ENCODE measurements at regions not wholly inside any gene's neighbourhood (a gene's known extent, or its start where the extent isn't known, plus 50 kb on each side); places are given as distances from the start of the nearest gene placed in this dataset.

DNA sequence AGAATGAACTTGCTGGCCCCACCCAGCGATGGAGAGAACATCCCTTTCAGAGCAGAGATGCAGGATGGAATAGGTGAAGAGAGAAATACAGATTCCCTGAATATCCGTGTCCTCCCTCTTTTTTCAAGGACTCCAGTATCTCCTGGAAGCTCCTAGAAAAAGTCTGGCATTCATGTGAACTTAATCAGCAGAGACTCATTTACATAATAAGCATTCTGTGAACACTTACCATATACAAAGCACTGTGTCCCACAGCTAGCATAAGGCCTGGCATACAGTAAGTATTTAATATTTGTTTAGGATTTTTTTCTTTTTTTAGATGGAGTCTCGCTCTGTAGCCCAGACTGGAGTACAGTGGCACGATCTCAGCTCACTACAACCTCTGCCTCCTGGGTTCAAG, 208.5 kb upstream of the RPL38 start:
- no peak for DNase-seq

DNA sequence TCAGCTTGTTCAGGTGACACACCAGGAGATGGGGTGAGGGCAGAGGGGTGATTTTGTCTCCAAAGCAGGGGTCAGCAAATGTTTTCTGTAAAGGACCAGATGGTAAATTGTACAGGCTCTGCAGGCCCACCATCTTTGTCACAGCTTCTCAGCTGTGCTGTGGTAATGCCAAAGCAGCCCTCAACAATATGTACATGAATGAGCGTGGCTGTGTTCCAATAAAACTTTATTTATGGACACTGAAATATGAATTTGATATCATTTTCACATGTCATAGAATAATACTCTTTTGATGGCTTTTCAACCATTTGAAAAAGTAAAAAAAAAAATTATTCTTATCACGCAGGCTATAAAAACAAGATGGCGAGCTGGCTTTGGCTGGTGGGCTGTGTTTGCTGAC, 206.4 kb upstream of the RPL38 start:
- no peak for DNase-seq

DNA sequence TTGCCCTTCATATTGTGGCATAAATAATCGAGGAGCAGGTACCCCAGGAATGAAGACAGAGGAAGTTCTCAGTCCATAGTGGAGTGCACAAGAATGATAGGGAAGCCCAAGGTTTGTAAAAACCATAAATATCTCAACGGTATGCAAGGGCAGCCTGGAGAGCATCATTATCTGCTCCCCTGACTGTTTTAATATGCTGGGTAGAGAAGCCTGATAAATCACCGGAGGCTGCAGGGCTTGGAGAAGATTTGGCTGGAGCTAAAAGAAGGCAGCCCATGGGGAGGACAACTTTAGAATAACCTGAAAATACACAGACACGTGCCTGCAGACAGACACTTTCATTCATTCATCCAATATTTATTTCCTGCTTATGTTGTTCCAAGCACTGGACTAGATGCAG, 205.2 kb upstream of the RPL38 start:
- no peak for DNase-seq

DNA sequence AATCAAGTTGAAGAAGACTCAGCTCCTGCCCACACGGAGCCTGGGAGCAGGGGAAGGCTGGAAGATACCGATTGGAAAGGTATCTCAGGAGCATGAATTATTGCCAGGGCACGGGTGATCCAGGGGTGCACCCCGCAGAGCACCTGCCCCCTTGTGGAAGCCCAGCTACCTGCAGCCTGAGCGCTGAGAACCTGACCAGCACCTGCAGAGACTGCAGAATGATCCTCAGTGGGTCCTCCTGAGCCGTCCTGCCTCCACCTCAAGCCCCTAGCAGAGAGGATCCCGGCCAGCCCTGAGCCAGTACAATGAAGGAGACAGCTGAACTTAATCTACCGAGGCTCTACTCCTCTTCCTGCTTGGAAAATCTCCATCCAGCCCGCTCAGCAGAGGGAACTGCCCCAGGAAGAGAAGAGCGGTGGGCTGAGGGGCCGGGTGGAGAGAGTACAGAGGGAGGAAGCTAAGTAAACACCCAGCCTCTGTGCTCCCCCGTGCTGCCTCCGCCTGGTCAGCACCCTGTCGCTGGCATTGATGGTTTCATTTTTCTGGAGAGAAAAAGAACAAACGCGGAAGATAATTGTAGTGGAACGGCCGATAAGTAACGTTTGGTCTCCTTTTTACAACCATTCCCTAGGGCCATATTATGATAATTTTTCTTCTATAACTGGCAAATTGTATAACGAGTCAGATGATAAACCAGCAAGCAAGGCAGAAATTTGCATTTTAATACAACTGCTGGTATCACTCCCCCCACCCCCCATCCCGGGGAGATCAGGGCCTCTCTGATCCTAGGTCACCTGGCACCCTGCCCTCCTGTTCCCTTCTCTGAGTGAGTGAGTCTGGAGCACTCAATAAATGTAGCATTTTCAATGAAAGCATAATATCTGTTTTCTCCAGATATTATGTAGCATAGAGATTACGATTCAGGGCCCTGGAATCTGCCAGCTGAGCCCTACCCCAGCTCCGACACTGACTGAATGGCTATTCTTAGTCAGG, 204.5 kb upstream of the RPL38 start:
- DNase-seq = peak; percentile 84

DNA sequence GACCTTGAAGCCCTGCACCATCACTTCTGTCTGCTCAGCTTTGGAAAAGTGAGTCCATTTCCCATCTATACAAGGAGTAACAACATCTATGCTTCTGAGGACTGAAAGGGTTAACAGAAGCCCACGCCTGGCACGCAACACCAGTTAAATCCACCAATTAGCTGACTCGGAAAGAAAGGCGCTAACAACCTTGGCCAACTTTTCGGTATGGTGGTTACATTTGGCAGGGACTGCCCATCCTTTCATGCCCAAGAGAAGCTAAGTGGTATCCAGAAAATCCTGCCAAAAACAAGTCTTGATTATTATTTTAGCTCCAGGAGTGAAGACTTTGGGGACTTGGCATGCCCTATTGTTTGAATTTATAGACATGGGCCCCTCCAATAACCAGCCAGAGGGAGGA, 202.3 kb upstream of the RPL38 start:
- DNase-seq = no peak

DNA sequence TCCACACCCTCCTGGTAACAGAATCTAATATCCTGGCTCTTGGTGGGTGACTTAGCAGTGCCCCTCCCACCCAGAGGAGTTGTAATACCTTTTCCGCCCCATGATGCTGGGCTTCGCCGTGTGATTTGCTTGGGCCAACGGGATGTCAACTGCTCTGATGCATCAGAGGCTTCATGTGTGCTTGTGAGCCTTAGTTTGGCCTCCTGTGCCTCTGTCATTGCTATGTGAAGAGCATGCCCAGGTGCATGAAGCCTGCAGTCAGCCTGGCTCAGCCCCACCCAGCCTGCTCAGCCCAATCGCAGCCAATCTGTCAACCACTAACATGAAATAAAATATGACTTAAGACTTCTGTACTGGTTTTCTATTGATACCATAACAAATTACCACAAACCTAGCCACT, 201.2 kb upstream of the RPL38 start:
- no peak for DNase-seq

DNA sequence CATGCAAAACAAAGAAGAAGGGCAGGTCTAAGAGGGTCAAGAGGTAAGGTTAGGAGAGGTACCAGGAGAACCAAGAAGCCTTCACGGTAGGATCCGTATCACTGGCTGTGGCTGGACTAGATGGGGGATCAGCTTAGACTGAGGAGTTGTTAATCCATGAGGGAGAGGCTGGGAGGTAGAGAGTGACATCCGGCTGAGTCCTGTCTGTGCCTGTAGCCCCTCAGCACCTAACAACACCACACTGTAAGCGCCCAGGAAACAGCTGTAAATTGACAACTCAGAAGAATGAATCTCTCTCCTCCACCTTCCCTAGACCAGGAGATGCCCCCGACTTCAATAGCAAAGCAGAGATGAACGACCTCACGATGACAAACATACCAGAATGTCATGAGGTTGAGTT, 199.4 kb upstream of the RPL38 start:
- no peak for DNase-seq

DNA sequence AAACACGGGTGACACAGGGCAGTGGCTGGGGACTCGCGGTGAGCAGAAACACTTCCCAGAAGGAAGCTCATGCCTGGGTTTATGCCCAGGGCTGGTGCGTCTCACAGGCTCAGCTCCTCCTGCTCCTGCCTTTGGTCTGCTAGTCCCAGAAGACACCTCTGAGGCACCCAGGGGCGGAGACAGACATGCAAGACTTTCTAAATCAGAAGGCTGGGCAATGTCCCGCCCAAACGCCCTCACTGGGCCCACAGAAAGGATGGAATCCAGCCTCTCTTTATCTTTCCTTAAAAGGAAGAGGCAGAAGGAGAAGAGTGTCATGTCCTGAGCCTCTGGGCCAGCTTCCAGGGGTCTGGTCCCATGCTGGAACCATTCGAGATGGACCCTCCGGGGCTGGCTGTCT, 197.7 kb upstream of the RPL38 start:
- DNase-seq = no peak

DNA sequence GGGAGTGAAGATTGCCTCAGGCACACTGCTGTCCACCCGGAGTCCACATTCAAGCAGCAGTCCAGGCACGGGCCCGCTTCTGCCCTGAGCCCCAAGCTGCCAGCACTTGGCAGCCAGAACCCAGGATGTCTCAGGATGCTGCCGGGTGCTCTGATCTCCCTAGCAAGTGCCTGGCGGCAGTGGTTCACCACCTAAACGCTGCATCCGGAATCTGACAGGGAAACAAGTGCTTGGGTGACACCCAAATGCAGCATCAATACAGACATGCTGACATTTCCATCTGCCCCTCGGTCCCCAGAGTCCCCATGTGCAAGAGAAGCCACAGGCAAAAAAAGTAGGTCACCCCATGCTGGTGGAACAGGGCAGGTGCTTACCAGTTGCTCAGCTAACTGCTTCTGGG, 197.1 kb upstream of the RPL38 start:
- DNase-seq = no peak

DNA sequence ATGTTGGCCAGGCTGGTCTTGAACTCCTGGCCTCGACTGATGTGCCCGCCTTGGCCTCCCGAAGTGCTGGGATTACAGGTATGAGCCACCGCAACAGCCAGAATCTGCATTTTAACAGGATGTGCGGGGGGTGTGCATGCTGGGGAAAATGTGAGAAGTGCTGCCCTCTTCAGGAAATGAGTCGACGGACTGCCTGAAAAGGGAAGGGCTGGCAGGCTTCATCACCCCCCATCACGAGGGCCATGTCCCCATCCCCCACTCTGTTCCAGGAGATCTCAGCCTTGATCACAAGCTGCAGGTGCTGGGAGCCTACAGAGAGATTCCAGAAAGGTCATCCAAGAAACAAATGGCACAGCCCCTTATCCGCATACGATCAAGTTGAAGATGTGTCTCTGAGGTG, 195.3 kb upstream of the RPL38 start:
- peak; percentile 65 for DNase-seq

DNA sequence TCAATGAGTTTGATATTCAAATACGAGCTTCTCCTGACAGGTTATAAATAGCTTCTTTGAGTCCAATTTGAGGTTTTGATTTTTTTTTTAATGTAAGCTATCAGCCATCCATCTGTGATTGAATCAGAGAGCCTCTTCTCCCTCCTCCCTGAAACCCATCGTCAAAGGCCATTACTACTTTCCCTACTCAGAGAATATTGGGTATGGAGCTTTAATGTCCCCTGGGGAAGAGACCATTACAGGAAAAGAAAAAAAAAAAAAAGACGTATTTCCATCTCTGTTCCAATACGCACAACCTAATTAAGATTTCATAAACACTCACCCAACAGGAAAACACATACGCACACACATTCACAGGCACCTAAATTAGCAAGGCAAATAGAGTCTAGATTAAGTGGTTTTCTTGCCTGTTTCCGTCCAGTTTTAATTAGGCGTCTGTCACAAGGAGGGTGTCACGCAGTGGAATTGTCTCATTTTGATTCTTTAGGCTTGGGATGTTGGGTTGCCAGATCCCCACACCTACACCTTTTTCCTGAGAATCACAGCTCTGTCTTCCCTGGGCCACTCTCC, 194.3 kb upstream of the RPL38 start:
- DNase-seq = no peak

DNA sequence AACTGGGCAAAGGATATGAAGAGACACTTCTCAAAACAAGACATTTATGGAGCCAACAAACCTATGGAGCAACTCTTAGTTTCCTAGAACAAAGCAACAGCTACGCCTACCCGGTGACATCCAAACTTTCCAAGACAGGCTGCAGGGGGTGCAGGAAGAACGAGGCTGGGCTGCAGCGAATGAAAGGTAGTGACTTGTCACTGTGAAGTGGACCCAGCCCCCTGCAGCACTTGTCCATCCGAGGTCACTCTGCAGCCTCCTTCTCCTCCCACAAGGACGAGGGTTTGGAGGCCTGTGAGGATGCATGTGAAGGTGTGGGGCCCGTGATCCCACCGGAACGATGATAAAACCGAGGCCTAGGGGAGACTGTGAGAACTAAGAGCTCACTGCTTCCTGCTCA, 192.6 kb upstream of the RPL38 start:
- no peak for DNase-seq

DNA sequence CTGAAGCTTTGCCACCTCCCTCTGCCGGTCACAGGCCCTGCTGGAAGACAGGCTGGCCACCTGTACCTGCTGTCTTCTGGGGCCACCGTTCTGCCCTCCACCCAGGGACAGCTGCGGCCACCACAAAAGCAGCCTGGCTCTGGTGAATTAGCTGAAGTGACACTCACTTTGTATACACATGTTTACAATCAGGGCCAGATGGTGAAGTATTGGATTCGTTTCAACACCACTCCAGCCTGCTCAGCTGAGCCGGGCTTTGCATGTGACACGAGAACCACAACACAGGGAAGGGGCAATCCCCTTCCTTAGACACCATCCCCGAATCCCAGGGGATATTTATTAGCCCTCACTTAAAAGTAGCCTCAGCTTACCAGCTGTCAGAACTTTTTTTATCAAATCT, 191.5 kb upstream of the RPL38 start:
- no peak for DNase-seq

DNA sequence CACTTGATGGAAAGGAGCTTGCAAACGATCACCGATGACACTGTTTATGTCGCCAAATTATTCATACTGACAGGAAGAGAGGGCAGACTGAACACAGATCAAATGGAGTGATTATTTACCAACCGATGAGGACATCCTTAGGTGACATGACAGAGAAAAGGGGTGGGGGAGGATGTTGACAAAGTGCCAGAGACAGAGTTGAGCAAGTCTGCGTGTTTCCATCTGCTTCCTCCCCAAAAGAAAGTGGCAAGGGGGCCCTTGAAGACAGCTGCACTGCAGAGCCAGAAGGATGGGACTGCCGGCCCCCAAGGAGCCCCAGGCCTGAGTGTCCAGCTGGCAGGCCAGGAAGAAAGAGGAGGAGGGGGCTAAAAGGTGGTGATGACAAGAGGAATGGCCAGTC, 191.0 kb upstream of the RPL38 start:
- DNase-seq = no peak

DNA sequence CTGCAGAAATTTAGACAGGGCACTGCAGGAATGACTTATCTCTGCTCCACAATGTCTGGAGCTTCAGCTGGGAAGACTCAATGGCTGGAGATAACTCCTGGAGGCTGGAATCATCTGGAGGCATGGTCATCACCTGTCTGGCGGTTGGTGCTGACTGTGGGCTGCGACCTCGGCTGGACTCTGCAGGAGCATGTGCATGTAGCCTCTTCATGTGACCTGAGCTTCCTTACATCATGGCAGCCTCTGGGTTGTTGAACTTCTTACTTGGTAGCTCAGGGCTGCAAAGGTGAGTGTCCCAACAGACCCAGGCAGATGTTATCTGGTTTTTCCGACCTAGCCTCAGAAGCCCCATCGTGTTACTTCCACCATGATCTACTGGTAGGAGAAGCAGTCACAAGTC, 188.2 kb upstream of the RPL38 start:
- no peak for DNase-seq

DNA sequence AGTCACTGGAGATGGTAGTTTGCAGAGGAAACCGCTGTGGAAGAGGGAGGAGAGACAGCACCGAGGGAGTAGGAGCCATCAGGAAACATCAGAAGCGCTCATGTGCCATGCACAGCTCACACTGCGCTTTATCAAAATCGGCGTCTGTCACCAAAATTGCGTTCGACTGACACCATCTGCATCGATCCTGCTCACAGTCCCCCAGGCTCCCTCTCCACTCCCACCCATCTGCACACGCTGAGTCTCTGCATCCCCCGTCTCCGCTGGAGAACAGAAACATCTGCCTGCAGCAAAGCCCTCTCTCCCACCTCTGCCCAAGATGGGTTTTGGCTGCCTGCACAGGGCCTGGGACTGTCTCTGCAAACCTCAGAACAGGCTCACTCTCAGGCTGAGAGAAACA, 187.5 kb upstream of the RPL38 start:
- DNase-seq = no peak

DNA sequence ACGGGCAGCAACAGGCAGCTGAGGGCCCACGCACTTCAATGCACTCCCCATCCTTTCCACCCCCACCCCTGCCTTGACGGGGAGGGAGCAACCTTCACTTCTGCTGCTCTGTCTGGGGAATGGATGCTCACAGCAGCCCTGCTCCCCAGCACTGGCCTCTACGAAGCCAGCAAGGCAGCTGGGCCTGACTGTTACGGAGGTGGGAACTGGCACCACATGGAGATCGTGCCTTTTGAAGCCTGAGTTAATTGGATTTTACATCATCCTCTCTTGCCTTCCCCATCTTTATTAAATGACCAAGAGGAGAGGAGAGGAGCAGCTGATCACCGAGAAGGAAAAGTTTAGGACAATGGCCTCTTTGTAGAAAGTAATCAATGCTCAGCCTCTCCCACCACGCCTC, 187.0 kb upstream of the RPL38 start:
- DNase-seq = no peak

DNA sequence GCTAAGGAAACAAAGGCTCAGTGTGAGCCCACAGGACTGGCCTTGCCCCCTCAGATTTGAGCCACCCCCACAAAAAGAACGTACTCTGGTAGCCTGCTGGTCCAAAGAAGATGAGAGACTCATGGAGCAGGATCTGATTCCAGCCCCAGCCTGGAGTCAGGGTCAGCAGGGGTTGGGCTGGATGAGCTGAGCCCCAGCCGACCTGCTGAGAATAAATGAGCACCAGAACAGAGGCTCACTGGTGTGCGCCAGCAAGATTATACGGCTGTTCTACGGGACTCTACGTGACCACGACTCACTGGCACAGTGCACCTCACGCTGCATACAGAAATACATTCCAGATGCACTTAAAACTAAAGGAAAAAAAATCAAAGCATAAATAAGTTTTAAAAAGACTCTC, 186.0 kb upstream of the RPL38 start:
- DNase-seq = no peak

DNA sequence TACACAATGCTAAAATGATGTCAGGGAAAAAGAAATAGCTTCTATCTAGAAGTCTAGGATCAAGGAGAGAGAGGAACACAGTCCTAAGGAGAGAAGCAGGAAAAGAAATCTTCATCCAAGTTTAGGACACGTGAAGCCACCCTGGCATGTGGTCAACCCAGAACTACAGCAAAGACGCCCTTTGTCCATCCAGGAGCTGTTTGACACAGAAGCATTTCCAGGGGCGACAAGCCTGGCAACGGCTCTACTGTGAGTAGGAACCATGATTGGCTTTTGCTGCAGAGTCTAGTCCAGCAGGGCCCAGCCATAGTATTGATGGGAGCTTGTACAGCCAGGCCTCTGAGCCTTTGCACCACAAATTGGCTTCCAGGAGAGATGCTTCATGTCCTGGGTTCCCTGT, 185.4 kb upstream of the RPL38 start:
- DNase-seq = no peak

DNA sequence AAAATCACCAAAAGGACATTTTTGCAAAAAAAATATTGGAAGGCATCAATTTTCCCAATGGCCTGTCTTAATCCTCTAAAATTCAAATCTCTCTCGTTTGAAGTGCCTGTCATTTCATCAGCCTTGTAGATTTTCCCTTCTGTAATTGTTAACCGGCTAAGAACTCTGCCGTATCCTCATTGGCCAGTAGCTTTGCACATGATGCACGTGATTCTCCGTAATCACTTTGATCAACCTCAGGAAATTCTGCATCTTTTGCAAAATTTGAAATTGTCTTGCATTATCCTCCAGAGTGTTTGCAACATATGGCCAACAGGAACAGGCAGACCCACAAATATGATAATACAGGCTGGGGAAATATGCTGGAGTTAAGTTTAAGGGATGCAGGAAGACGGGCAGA, 184.2 kb upstream of the RPL38 start:
- DNase-seq = no peak

DNA sequence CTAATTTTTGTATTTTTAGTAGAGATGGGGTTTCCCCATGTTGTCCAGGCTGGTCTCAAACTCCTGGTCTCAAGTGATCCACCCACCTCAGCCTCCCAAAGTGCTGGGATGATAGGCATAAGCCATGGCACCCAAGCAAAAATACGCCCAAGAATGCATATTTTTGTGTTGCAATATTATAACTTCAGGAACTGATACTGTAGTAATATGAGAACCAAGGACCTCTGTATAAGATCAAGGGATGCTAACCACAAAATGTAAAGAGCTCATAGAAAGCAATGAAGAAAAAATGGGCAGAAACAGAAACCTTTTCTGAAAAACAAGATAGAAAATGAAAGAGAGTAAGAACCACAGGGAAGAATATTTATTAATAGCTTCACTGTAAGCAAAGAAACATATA, 183.6 kb upstream of the RPL38 start:
- DNase-seq = no peak

DNA sequence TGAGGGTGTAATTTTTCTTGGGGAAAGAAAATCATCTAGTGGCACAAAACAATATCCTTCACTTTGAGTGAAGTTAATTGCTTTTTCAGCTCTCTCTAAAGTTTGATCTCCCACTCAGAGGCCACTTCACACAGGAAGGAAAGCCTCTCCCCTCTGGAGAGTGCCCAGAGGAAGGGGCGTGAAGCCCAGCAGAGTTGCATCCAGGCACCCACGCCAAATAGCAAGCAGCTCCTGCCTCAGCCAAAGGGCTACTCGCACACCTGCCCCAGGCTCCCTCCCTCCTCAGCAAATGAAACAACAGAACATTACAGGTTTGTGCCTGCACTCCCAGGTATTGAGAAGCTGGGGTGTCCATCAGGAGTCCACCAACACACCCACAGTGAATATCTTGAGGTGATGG, 183.0 kb upstream of the RPL38 start:
- DNase-seq = no peak

DNA sequence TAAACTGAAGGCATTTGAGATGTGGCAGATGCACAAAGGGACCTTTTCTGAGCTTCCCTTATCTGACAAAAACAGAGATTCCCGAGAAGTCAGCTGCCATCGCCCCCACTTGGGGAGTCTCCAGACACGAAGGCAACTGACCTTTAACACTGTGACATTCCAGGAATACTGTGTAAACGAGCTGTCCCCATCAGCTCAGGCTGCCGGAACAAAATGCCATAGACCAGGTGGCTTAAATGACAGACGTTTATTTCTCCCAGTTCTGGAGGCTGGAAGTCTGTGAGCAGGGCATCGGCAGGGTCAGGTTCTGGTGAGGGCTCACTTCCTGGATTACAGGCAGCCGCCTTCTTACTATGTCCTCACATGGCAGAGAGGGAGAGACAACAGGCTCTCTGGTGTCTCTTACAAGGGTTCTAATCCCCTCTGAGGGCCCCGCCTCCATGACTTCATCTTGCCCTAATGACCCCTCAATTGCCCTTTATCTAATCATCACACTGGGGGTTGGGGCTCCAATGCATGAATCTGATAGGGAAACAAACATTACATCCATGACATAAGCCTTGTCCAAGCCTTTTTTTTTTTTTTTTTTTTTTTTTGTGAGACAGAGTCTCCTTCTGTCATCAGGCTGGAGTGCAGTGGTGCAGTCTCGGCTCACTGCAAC, 178.5 kb upstream of the RPL38 start:
- no peak for DNase-seq

DNA sequence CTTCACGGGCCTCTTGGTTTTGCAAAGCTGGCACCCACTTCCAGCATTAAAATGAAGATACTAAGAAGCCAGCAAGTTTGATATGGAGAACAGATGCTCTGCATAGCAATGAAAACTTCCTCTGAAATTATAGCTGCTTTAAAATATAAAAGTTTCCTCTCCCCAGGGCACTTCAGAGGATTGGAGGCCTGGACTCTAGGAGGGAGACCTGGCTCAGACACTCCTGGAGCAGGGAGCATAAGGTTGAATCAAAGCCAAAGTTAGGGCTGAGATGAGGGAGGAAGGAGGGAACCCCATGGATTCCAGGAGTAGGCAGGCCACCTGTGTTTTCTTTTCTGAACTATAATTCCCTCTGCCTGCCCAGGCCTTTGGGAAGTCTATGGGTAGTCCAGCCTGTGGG, 176.0 kb upstream of the RPL38 start:
- DNase-seq = no peak

Measured in activated effector memory CD4-positive, alpha-beta T cell treated with anti-CD3 and anti-CD28 coated beads, Interleukin-2, amount 50 U/mL, for 16 hours (primary cell).